IMR-90 (cell line): ENCODE measurements at regions not wholly inside any gene's neighbourhood (a gene's known extent, or its start where the extent isn't known, plus 50 kb on each side); places are given as distances from the start of the nearest gene placed in this dataset.
A peak's percentile ranks its signal among the peaks of the same experiment; 100 is the strongest.

Source experiments
- ATAC-seq: fragments of 200-7000 bp; cut with Tn5 transposase; 2 replicates; pipeline ENCODE4 v1.9.1; 2020; ENCODE audit warnings: low read depth, mild to moderate bottlenecking, moderate library complexity
- BruUV-seq: library from RNA; stranded (reverse); fragments of 400-500 nt; replicated peaks from 2 replicates; lab custom pipeline; 2021; lab: Mats Ljungman, UMichigan
- CTCF ChIA-PET: fragments of 300-600 bp; formaldehyde crosslinking; extraction: SDS; loops from one replicate; lab custom pipeline; 2021; ENCODE audit warnings: antibody characterized with exemption; lab: Yijun Ruan, JAX
- POLR2A ChIA-PET: fragments of 300-600 bp; sonication (Branson Sonifier 250); formaldehyde crosslinking; loops from one replicate; lab custom pipeline; 2022; ENCODE audit warnings: antibody characterized with exemption; ENCODE audit not compliant: unreplicated experiment; lab: Charles Lee
- DNase-seq: peaks from one replicate; pipeline ENCODE4 v3.0.0; 2013
- H2AFZ ChIP-seq: replicated peaks from 2 replicates; pipeline ENCODE3; 2013; ENCODE audit warnings: low read length, mild to moderate bottlenecking; ENCODE audit not compliant: poor library complexity
- H2AK5ac ChIP-seq: 2 replicates; pipeline ENCODE4 v1.6.1; 2013; ENCODE audit warnings: low read depth, low read length, inconsistent platforms
- H2AK9ac ChIP-seq: replicated peaks from 2 replicates; pipeline ENCODE3; 2013; ENCODE audit warnings: mild to moderate bottlenecking, low read depth, low read length, moderate library complexity; ENCODE audit not compliant: poor library complexity
- H2BK120ac ChIP-seq: 2 replicates; pipeline ENCODE4 v1.6.1; 2013; ENCODE audit warnings: low read depth, low read length, inconsistent platforms
- H2BK15ac ChIP-seq: 3 replicates; pipeline ENCODE4 v1.6.1; 2013; ENCODE audit warnings: low read depth, low read length, inconsistent platforms
- H2BK20ac ChIP-seq: 2 replicates; pipeline ENCODE4 v1.6.1; 2013; ENCODE audit warnings: low read depth, mild to moderate bottlenecking, inconsistent platforms, low read length, moderate library complexity
- H2BK5ac ChIP-seq: 2 replicates; pipeline ENCODE4 v1.6.1; 2013; ENCODE audit warnings: mild to moderate bottlenecking, low read depth, low read length, inconsistent platforms; ENCODE audit not compliant: poor library complexity, severe bottlenecking
- H3K14ac ChIP-seq: replicated peaks from 2 replicates; pipeline ENCODE4 v1.6.1; 2013; ENCODE audit warnings: low read depth, low read length, inconsistent platforms
- H3K18ac ChIP-seq: 2 replicates; pipeline ENCODE4 v1.6.1; 2013; ENCODE audit warnings: low read depth, low read length, control low read depth
- H3K23ac ChIP-seq: 2 replicates; pipeline ENCODE4 v1.6.1; 2013; ENCODE audit warnings: low read depth, low read length, inconsistent platforms
- H3K27ac ChIP-seq: 2 replicates; pipeline ENCODE4 v1.5.1; 2013; ENCODE audit warnings: mild to moderate bottlenecking, control low read depth, low read length; ENCODE audit not compliant: insufficient read depth
- H3K27me3 ChIP-seq: 2 replicates; pipeline ENCODE4 v1.6.1; 2013; ENCODE audit warnings: low read length; ENCODE audit not compliant: control insufficient read depth, insufficient read depth
- H3K36me3 ChIP-seq: 2 replicates; pipeline ENCODE4 v1.6.1; 2013; ENCODE audit warnings: low read length, mixed read lengths; ENCODE audit not compliant: control insufficient read depth, insufficient read depth
- H3K4ac ChIP-seq: 2 replicates; pipeline ENCODE4 v1.6.1; 2013; ENCODE audit warnings: low read depth, low read length, inconsistent platforms
- H3K4me1 ChIP-seq: 2 replicates; pipeline ENCODE4 v1.6.1; 2013; ENCODE audit warnings: low read length, mixed read lengths; ENCODE audit not compliant: control insufficient read depth, insufficient read depth
- H3K4me2 ChIP-seq: 2 replicates; pipeline ENCODE4 v1.6.1; 2013; ENCODE audit warnings: low read depth, mild to moderate bottlenecking, control low read depth, low read length, moderate library complexity
- H3K4me3 ChIP-seq: 2 replicates; pipeline ENCODE4 v1.5.1; 2013; ENCODE audit warnings: low read depth, mild to moderate bottlenecking, control low read depth, low read length, moderate library complexity; ENCODE audit not compliant: insufficient read depth
- H3K56ac ChIP-seq: 2 replicates; pipeline ENCODE4 v1.6.1; 2013; ENCODE audit warnings: low read length, inconsistent platforms; ENCODE audit not compliant: insufficient read depth; ENCODE audit errors: extremely low read depth
- H3K79me1 ChIP-seq, 2 experiments: 2 replicates each; pipeline ENCODE4 v1.6.1; 2013; ENCODE audit warnings: low read length in 2 of 2, inconsistent platforms in 1 of 2, low read depth in 1 of 2
- H3K9ac ChIP-seq: 2 replicates; pipeline ENCODE4 v1.6.1; 2013; ENCODE audit warnings: low read depth, low read length, control low read depth
- H3K9me1 ChIP-seq: 2 replicates; pipeline ENCODE4 v1.6.1; 2013; ENCODE audit warnings: low read length, inconsistent platforms; ENCODE audit not compliant: insufficient read depth
- H3K9me3 ChIP-seq: 2 replicates; pipeline ENCODE4 v1.6.1; 2013; ENCODE audit warnings: low read length; ENCODE audit not compliant: control insufficient read depth, insufficient read depth
- H4K20me1 ChIP-seq: 2 replicates; pipeline ENCODE4 v1.6.1; 2013; ENCODE audit warnings: low read length, inconsistent platforms; ENCODE audit not compliant: insufficient read depth
- H4K5ac ChIP-seq: 2 replicates; pipeline ENCODE4 v1.6.1; 2013; ENCODE audit warnings: mild to moderate bottlenecking, low read depth, low read length, control low read depth
- H4K8ac ChIP-seq, 2 experiments: 2 replicates each; pipeline ENCODE4 v1.6.1; 2013; ENCODE audit warnings: low read depth in 2 of 2, low read length in 2 of 2, control low read depth in 1 of 2, inconsistent platforms in 1 of 2
- H4K91ac ChIP-seq: 2 replicates; pipeline ENCODE4 v1.6.1; 2013; ENCODE audit warnings: low read depth, low read length, inconsistent platforms; ENCODE audit not compliant: insufficient read depth
- NFE2L2 ChIP-seq: fragments of 150-350 bp; IDR thresholded peaks from 2 replicates; pipeline ENCODE4 v1.6.1; 2016; ENCODE audit warnings: low read depth, mild to moderate bottlenecking, low read length
- WGBS, 2 experiments: methylation state at CpG; one replicate each; pipeline versions ENCODE4 v1.1.5 to v1.1.7; 2013; ENCODE audit warnings: missing lambda C conversion rate in 2 of 2; ENCODE audit not compliant: insufficient read length in 1 of 2; ENCODE audit errors: extremely low coverage in 2 of 2; 5-methylcytosine and 5-hydroxymethylcytosine counted together
- dilution Hi-C: fragments of 300-500 bp; cut with HindIII; formaldehyde crosslinking; loops from one replicate; pipeline ENCODE4 v1.14.3; 2018; ENCODE audit warnings: low sequenced_read_pairs; ENCODE audit not compliant: unreplicated experiment
- in situ Hi-C: fragments of 300-500 bp; cut with MboI; formaldehyde crosslinking; loops from 3 replicates; pipeline ENCODE4 v1.14.3; 2019; ENCODE audit warnings: low sequenced_read_pairs, inconsistent platforms, mixed read lengths
- intact Hi-C: fragments of 100-400 bp; cut with micrococcal nuclease; formaldehyde crosslinking; loops from 2 replicates; pipeline ENCODE4 v1.10.0; 2022

DNA sequence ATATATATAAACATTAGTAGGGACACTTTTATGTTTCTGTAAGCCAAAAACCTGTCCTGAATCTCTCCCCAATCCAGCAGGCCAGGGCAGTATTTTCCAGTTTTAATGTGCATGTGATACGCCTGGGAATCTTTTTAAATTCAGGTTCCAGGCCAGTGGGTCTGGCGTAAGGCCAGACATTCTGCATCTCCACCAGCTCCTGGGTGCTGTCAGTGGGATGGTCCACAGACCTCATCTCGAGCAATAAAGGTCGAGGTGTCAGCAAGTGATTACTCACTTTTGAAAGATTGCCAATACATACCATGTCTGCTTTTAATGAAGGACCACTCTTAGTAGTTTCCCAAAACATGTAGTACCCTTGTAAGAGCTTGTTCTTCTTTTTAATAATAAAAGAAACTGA, 189.9 kb upstream of the SH3BP4 start:
- H3K4me3 ChIP-seq = no peak overlapping the region
- ChIA-PET POLR2A (no interaction called here), CTCF (interaction anchor here (1.3 kb wide), 1 partner anchor 11 kb away, joined by 3 read pairs; no protein-coding TSS in a partner anchor)
- in situ Hi-C loops (no loop called here), intact Hi-C loops (loop anchor here (2.0 kb wide), 2 partner anchors 129 to 189 kb away; no protein-coding TSS in a partner anchor), dilution Hi-C loops (no loop called here)
- BruUV-seq = no TSS peak
- ATAC-seq (no peak), DNase-seq (no peak)
- no peak overlapping the region for H3K14ac ChIP-seq
- H2BK15ac ChIP-seq = peak overlapping the region; percentile 15; the same call in 1 of the 3 replicates
- H2AK5ac ChIP-seq = no peak overlapping the region
- TF ChIP-seq NFE2L2 = no peak
- H3K27ac ChIP-seq = no peak overlapping the region
- H4K8ac ChIP-seq = no peak overlapping the region; a peak in 1 of 4 replicates
- H2BK120ac ChIP-seq = peak overlapping the region; percentile 19; the same call in 1 of the 2 replicates
- no peaks in the 10 kb centered on the region for H4K20me1 ChIP-seq
- no peaks in the 10 kb centered on the region for H3K79me1 ChIP-seq
- H3K36me3 ChIP-seq = no peaks in the 10 kb centered on the region
- no peak overlapping the region for H2BK20ac ChIP-seq
- no peak overlapping the region for H3K18ac ChIP-seq
- no peaks in the 10 kb centered on the region for H3K27me3 ChIP-seq
- H3K4ac ChIP-seq = peak overlapping the region; percentile 41; the same call in 1 of the 2 replicates
- H3K56ac ChIP-seq = no peak overlapping the region
- H2AFZ ChIP-seq = no peak overlapping the region
- peaks cover 8% of the 10 kb centered on the region for H3K9me1 ChIP-seq
- H3K4me1 ChIP-seq = peaks cover 12% of the 10 kb centered on the region
- WGBS, 2 experiments = no CpG with 5 or more reads among the region's 4 CpGs
- H4K5ac ChIP-seq = no peak overlapping the region
- H3K9ac ChIP-seq = no peak overlapping the region
- no peak overlapping the region for H2BK5ac ChIP-seq
- no peak overlapping the region for H4K91ac ChIP-seq
- H3K23ac ChIP-seq = no peak overlapping the region
- H3K9me3 ChIP-seq = 0 out of 2 replicates have a peak, but pooled peaks cover 2% of the 10 kb centered on the region
- H3K4me2 ChIP-seq = no peak overlapping the region
- H2AK9ac ChIP-seq = no peak overlapping the region
